IMR-90 (cell line): ENCODE measurements at regions not wholly inside any gene's neighbourhood (a gene's known extent, or its start where the extent isn't known, plus 50 kb on each side); places are given as distances from the start of the nearest gene placed in this dataset.

ENCODE experiments used
- ATAC-seq: fragments of 200-7000 bp; cut with Tn5 transposase; 2 replicates; pipeline ENCODE4 v1.9.1; 2020; ENCODE audit warnings: low read depth, mild to moderate bottlenecking, moderate library complexity
- BruUV-seq: library from RNA; stranded (reverse); fragments of 400-500 nt; replicated peaks from 2 replicates; lab custom pipeline; 2021; lab: Mats Ljungman, UMichigan
- CTCF ChIA-PET: fragments of 300-600 bp; formaldehyde crosslinking; extraction: SDS; loops from one replicate; lab custom pipeline; 2021; ENCODE audit warnings: antibody characterized with exemption; lab: Yijun Ruan, JAX
- POLR2A ChIA-PET: fragments of 300-600 bp; sonication (Branson Sonifier 250); formaldehyde crosslinking; loops from one replicate; lab custom pipeline; 2022; ENCODE audit warnings: antibody characterized with exemption; ENCODE audit not compliant: unreplicated experiment; lab: Charles Lee
- DNase-seq: peaks from one replicate; pipeline ENCODE4 v3.0.0; 2013
- H2AFZ ChIP-seq: replicated peaks from 2 replicates; pipeline ENCODE3; 2013; ENCODE audit warnings: low read length, mild to moderate bottlenecking; ENCODE audit not compliant: poor library complexity
- H2AK5ac ChIP-seq: 2 replicates; pipeline ENCODE4 v1.6.1; 2013; ENCODE audit warnings: low read depth, low read length, inconsistent platforms
- H2AK9ac ChIP-seq: replicated peaks from 2 replicates; pipeline ENCODE3; 2013; ENCODE audit warnings: mild to moderate bottlenecking, low read depth, low read length, moderate library complexity; ENCODE audit not compliant: poor library complexity
- H2BK120ac ChIP-seq: 2 replicates; pipeline ENCODE4 v1.6.1; 2013; ENCODE audit warnings: low read depth, low read length, inconsistent platforms
- H2BK15ac ChIP-seq: 3 replicates; pipeline ENCODE4 v1.6.1; 2013; ENCODE audit warnings: low read depth, low read length, inconsistent platforms
- H2BK20ac ChIP-seq: 2 replicates; pipeline ENCODE4 v1.6.1; 2013; ENCODE audit warnings: low read depth, mild to moderate bottlenecking, inconsistent platforms, low read length, moderate library complexity
- H2BK5ac ChIP-seq: 2 replicates; pipeline ENCODE4 v1.6.1; 2013; ENCODE audit warnings: mild to moderate bottlenecking, low read depth, low read length, inconsistent platforms; ENCODE audit not compliant: poor library complexity, severe bottlenecking
- H3K14ac ChIP-seq: replicated peaks from 2 replicates; pipeline ENCODE4 v1.6.1; 2013; ENCODE audit warnings: low read depth, low read length, inconsistent platforms
- H3K18ac ChIP-seq: 2 replicates; pipeline ENCODE4 v1.6.1; 2013; ENCODE audit warnings: low read depth, low read length, control low read depth
- H3K23ac ChIP-seq: 2 replicates; pipeline ENCODE4 v1.6.1; 2013; ENCODE audit warnings: low read depth, low read length, inconsistent platforms
- H3K27ac ChIP-seq: 2 replicates; pipeline ENCODE4 v1.5.1; 2013; ENCODE audit warnings: mild to moderate bottlenecking, control low read depth, low read length; ENCODE audit not compliant: insufficient read depth
- H3K27me3 ChIP-seq: 2 replicates; pipeline ENCODE4 v1.6.1; 2013; ENCODE audit warnings: low read length; ENCODE audit not compliant: control insufficient read depth, insufficient read depth
- H3K36me3 ChIP-seq: 2 replicates; pipeline ENCODE4 v1.6.1; 2013; ENCODE audit warnings: low read length, mixed read lengths; ENCODE audit not compliant: control insufficient read depth, insufficient read depth
- H3K4ac ChIP-seq: 2 replicates; pipeline ENCODE4 v1.6.1; 2013; ENCODE audit warnings: low read depth, low read length, inconsistent platforms
- H3K4me1 ChIP-seq: 2 replicates; pipeline ENCODE4 v1.6.1; 2013; ENCODE audit warnings: low read length, mixed read lengths; ENCODE audit not compliant: control insufficient read depth, insufficient read depth
- H3K4me2 ChIP-seq: 2 replicates; pipeline ENCODE4 v1.6.1; 2013; ENCODE audit warnings: low read depth, mild to moderate bottlenecking, control low read depth, low read length, moderate library complexity
- H3K4me3 ChIP-seq: 2 replicates; pipeline ENCODE4 v1.5.1; 2013; ENCODE audit warnings: low read depth, mild to moderate bottlenecking, control low read depth, low read length, moderate library complexity; ENCODE audit not compliant: insufficient read depth
- H3K56ac ChIP-seq: 2 replicates; pipeline ENCODE4 v1.6.1; 2013; ENCODE audit warnings: low read length, inconsistent platforms; ENCODE audit not compliant: insufficient read depth; ENCODE audit errors: extremely low read depth
- H3K79me1 ChIP-seq, 2 experiments: 2 replicates each; pipeline ENCODE4 v1.6.1; 2013; ENCODE audit warnings: low read length in 2 of 2, inconsistent platforms in 1 of 2, low read depth in 1 of 2
- H3K9ac ChIP-seq: 2 replicates; pipeline ENCODE4 v1.6.1; 2013; ENCODE audit warnings: low read depth, low read length, control low read depth
- H3K9me1 ChIP-seq: 2 replicates; pipeline ENCODE4 v1.6.1; 2013; ENCODE audit warnings: low read length, inconsistent platforms; ENCODE audit not compliant: insufficient read depth
- H3K9me3 ChIP-seq: 2 replicates; pipeline ENCODE4 v1.6.1; 2013; ENCODE audit warnings: low read length; ENCODE audit not compliant: control insufficient read depth, insufficient read depth
- H4K20me1 ChIP-seq: 2 replicates; pipeline ENCODE4 v1.6.1; 2013; ENCODE audit warnings: low read length, inconsistent platforms; ENCODE audit not compliant: insufficient read depth
- H4K5ac ChIP-seq: 2 replicates; pipeline ENCODE4 v1.6.1; 2013; ENCODE audit warnings: mild to moderate bottlenecking, low read depth, low read length, control low read depth
- H4K8ac ChIP-seq, 2 experiments: 2 replicates each; pipeline ENCODE4 v1.6.1; 2013; ENCODE audit warnings: low read depth in 2 of 2, low read length in 2 of 2, control low read depth in 1 of 2, inconsistent platforms in 1 of 2
- H4K91ac ChIP-seq: 2 replicates; pipeline ENCODE4 v1.6.1; 2013; ENCODE audit warnings: low read depth, low read length, inconsistent platforms; ENCODE audit not compliant: insufficient read depth
- CEBPB ChIP-seq: IDR thresholded peaks from 2 replicates; pipeline ENCODE4 v1.6.1; 2012; ENCODE audit warnings: low read depth, low read length, improper control_type of control experiment
- MXI1 ChIP-seq: IDR thresholded peaks from 2 replicates; pipeline ENCODE4 v1.6.1; 2012; ENCODE audit warnings: low read depth, mild to moderate bottlenecking, low read length, moderate library complexity, borderline replicate concordance
- WGBS, 2 experiments: methylation state at CpG; one replicate each; pipeline versions ENCODE4 v1.1.5 to v1.1.7; 2013; ENCODE audit warnings: missing lambda C conversion rate in 2 of 2; ENCODE audit not compliant: insufficient read length in 1 of 2; ENCODE audit errors: extremely low coverage in 2 of 2; 5-methylcytosine and 5-hydroxymethylcytosine counted together
- dilution Hi-C: fragments of 300-500 bp; cut with HindIII; formaldehyde crosslinking; loops from one replicate; pipeline ENCODE4 v1.14.3; 2018; ENCODE audit warnings: low sequenced_read_pairs; ENCODE audit not compliant: unreplicated experiment
- in situ Hi-C: fragments of 300-500 bp; cut with MboI; formaldehyde crosslinking; loops from 3 replicates; pipeline ENCODE4 v1.14.3; 2019; ENCODE audit warnings: low sequenced_read_pairs, inconsistent platforms, mixed read lengths
- intact Hi-C: fragments of 100-400 bp; cut with micrococcal nuclease; formaldehyde crosslinking; loops from 2 replicates; pipeline ENCODE4 v1.10.0; 2022

DNA sequence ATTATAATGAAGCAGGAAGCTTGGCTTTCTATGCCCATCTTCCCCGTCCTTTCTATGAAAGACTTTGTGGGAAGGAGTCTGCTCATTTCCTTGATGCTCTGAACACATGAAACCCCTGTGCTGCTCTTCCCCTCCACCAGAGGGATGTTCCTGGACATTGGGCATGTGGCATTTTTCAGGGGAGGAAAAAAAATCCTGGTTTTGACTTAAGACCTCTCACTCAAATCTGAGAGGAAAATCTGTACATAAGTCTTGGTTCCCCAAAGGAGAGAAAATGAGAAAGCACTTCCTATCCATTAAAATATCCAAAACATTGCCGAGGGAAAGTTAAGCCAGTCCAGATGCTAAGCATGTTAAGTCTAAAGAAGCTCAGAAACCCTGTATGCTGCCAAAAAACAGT, 393.0 kb downstream of the PAX1 start:
- DNase-seq: no peak
- no peak overlapping the region for H4K8ac ChIP-seq
- H3K14ac ChIP-seq: no peak overlapping the region
- no peak overlapping the region for H3K27ac ChIP-seq
- no peak overlapping the region for H3K18ac ChIP-seq
- no peaks in the 10 kb centered on the region for H3K79me1 ChIP-seq
- intact Hi-C loops (no loop called here), in situ Hi-C loops (no loop called here), dilution Hi-C loops (no loop called here)
- no peak overlapping the region for H2AK5ac ChIP-seq
- TF ChIP-seq MXI1 (no peak), CEBPB (no peak)
- no peak overlapping the region for H2AFZ ChIP-seq
- H2AK9ac ChIP-seq: no peak overlapping the region
- no peak overlapping the region for H3K56ac ChIP-seq
- peaks cover 22% of the 10 kb centered on the region for H3K9me3 ChIP-seq
- WGBS, 2 experiments: no CpG with 5 or more reads among the region's 2 CpGs
- no peak overlapping the region for H4K5ac ChIP-seq
- H2BK5ac ChIP-seq: no peak overlapping the region
- no peaks in the 10 kb centered on the region for H3K4me1 ChIP-seq
- ChIA-PET POLR2A (no interaction called here), CTCF (no interaction called here)
- BruUV-seq: no TSS peak
- ATAC-seq: no peak
- H2BK15ac ChIP-seq: no peak overlapping the region
- no peak overlapping the region for H3K4me3 ChIP-seq
- no peak overlapping the region for H2BK120ac ChIP-seq
- H3K4me2 ChIP-seq: no peak overlapping the region
- no peaks in the 10 kb centered on the region for H3K27me3 ChIP-seq
- H3K9ac ChIP-seq: no peak overlapping the region
- no peaks in the 10 kb centered on the region for H3K36me3 ChIP-seq
- no peak overlapping the region for H4K91ac ChIP-seq
- no peaks in the 10 kb centered on the region for H4K20me1 ChIP-seq
- H3K4ac ChIP-seq: no peak overlapping the region
- H2BK20ac ChIP-seq: no peak overlapping the region
- H3K23ac ChIP-seq: no peak overlapping the region
- H3K9me1 ChIP-seq: no peaks in the 10 kb centered on the region
